Nephron progenitor cell (in vitro differentiated cells): ENCODE measurements at regions not wholly inside any gene's neighbourhood (a gene's known extent, or its start where the extent isn't known, plus 50 kb on each side); places are given as distances from the start of the nearest gene placed in this dataset.

Experiments used
- DNase-seq: peaks from one replicate; pipeline ENCODE4 v3.0.0; 2021
- H3K27ac Mint-ChIP-seq: 2 replicates; pipeline ENCODE4 v1.8.0; 2021; ENCODE audit warnings: mild to moderate bottlenecking, moderate library complexity, mixed read lengths
- H3K27me3 Mint-ChIP-seq: 2 replicates; pipeline ENCODE4 v1.8.0; 2021; ENCODE audit warnings: mild to moderate bottlenecking, low read depth, mixed read lengths; ENCODE audit not compliant: poor library complexity
- H3K36me3 Mint-ChIP-seq: 2 replicates; pipeline ENCODE4 v1.8.0; 2021; ENCODE audit warnings: low read depth, mixed read lengths
- H3K4me1 Mint-ChIP-seq: 2 replicates; pipeline ENCODE4 v1.8.0; 2021; ENCODE audit warnings: mixed read lengths
- H3K4me3 Mint-ChIP-seq: 2 replicates; pipeline ENCODE4 v1.8.0; 2021; ENCODE audit warnings: mild to moderate bottlenecking, moderate library complexity, mixed read lengths
- H3K9me3 Mint-ChIP-seq: 2 replicates; pipeline ENCODE4 v1.8.0; 2021; ENCODE audit warnings: mild to moderate bottlenecking, moderate library complexity, mixed read lengths
- TF ChIP-seq, protein P1 (sequence below): fragments of 200-600 bp; sonication (generic); IDR thresholded peaks from 2 replicates; pipeline ENCODE4 v1.5.0; 2021; ENCODE audit warnings: antibody characterized with exemption

DNA sequence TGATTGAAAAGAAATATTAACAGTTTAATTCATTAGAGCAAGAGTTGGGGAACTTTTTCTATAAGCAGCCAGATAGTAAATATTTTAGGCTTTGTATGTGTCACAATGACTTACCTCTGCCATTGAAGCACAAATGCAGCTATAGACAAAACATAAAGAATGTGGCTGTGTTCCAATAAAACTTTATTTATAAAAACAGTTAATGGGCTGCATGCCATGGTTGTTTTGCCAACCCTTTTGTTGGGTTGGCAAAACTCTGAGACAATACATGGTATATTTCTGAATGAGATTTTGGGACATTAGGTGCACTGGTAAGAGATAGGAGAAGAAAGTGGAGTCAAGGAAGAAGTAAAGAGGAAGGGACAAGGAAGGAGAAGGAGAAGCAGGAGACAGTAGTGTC is 61.8 kb upstream of the CERS6 start:
- H3K27me3 Mint-ChIP-seq = peaks cover 3% of the 10 kb centered on the region
- no peak overlapping the region for H3K27ac Mint-ChIP-seq
- H3K4me3 Mint-ChIP-seq = no peak overlapping the region
- peaks cover 4% of the 10 kb centered on the region for H3K9me3 Mint-ChIP-seq
- H3K4me1 Mint-ChIP-seq = no peaks in the 10 kb centered on the region
- TF ChIP-seq, protein P1, sequence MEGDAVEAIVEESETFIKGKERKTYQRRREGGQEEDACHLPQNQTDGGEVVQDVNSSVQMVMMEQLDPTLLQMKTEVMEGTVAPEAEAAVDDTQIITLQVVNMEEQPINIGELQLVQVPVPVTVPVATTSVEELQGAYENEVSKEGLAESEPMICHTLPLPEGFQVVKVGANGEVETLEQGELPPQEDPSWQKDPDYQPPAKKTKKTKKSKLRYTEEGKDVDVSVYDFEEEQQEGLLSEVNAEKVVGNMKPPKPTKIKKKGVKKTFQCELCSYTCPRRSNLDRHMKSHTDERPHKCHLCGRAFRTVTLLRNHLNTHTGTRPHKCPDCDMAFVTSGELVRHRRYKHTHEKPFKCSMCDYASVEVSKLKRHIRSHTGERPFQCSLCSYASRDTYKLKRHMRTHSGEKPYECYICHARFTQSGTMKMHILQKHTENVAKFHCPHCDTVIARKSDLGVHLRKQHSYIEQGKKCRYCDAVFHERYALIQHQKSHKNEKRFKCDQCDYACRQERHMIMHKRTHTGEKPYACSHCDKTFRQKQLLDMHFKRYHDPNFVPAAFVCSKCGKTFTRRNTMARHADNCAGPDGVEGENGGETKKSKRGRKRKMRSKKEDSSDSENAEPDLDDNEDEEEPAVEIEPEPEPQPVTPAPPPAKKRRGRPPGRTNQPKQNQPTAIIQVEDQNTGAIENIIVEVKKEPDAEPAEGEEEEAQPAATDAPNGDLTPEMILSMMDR = no peak
- no peaks in the 10 kb centered on the region for H3K36me3 Mint-ChIP-seq
- no peak for DNase-seq

DNA sequence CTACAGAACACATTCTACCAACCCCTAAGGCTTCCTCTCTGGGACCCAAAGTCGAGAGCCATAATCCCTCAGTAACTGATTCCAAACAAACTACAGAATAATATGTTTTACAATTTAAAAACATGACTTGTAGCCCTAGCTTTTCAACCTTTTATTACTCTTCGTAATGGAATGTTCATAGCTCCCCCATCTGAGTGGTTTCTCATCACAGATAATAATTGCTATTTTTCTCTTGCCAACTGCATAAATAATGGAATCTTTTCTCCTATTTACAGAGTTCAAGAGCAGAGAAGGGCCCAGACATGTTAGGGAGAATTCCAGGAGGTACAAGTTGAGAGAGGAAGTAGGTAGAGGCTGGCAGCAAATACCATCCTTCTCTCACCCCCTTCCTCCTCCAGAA is 59.9 kb upstream of the CERS6 start:
- peaks cover 4% of the 10 kb centered on the region for H3K9me3 Mint-ChIP-seq
- DNase-seq = no peak
- no peak overlapping the region for H3K4me3 Mint-ChIP-seq
- H3K27me3 Mint-ChIP-seq = peaks cover 3% of the 10 kb centered on the region
- H3K27ac Mint-ChIP-seq = no peak overlapping the region
- no peaks in the 10 kb centered on the region for H3K36me3 Mint-ChIP-seq
- TF ChIP-seq, protein P1 = no peak
- H3K4me1 Mint-ChIP-seq = no peaks in the 10 kb centered on the region

DNA sequence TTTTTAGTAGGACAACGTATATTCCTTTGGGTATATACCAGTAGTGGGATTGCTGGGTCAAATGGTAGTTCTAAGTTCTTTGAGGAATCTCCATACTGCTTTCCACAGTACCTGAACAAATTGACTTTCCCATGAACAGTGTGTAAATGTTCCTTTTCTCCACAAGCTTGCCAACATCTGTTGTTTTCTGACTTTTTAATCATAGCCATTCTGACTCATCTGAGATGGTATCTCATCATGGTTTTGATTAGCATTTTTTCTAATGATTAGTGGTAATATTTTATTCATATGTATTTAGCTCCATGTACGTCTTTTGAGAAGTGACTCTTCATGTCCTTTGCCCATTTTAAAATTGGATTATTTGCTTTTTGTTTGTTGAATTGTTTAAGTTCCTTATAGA is 58.4 kb upstream of the CERS6 start:
- Mint-ChIP-seq H3K36me3 (no peaks in the 10 kb centered on the region), H3K27me3 (peaks cover 5% of the 10 kb centered on the region), H3K4me1 (peaks cover 7% of the 10 kb centered on the region), H3K9me3 (peaks cover 4% of the 10 kb centered on the region), H3K4me3 (no peak overlapping the region), H3K27ac (no peak overlapping the region)
- TF ChIP-seq, protein P1 = no peak
- DNase-seq = no peak

DNA sequence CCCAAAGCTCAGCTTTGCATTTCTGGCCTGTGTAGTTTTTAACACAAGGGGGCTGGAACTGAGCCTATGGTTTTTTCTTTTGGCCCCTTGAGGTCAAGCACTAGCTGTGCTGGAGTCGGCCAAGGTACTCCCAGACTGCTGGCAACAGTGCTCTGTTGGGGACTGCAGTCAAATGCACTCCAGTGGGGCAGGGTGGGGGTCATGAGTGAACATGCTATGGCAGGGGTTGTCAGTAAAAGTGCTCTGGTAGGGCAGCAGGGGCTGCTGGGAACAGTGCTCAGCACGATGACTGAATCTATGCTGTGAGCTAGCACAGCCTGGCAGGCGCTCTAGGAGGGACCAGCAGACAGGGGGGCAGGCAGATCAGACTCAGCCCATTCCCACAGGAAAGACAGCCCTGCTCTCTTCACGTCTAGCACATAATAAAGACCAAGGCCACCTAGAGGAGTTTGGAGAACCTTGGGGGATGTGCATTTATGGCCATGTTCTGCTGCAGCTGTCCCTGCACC is 55.0 kb upstream of the CERS6 start:
- H3K9me3 Mint-ChIP-seq = peaks cover 11% of the 10 kb centered on the region
- H3K36me3 Mint-ChIP-seq = no peaks in the 10 kb centered on the region
- H3K4me3 Mint-ChIP-seq = no peak overlapping the region
- H3K27ac Mint-ChIP-seq = no peak overlapping the region
- TF ChIP-seq, protein P1 = no peak
- peaks cover 3% of the 10 kb centered on the region for H3K27me3 Mint-ChIP-seq
- peaks cover 7% of the 10 kb centered on the region for H3K4me1 Mint-ChIP-seq
- DNase-seq = no peak

DNA sequence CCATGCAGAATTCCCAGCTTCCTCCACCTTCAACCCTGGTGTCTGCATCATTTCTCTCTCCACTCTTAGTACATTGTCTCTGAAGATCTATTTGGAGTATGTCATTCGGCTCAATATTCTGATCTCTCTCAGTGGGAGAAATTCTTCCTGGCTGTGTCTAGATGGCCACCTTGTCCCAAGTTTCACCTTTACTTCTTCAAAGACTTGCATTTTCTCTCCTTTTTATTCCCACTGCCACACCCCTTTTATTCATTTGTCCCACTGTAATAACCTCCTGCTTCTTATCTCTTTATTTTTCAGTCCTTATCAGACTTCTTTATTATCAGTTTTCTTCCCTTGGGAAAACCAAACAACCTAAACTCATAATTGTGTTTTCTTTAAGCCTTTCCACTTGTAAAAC is 54.3 kb upstream of the CERS6 start:
- DNase-seq = no peak
- H3K9me3 Mint-ChIP-seq = peaks cover 15% of the 10 kb centered on the region
- peaks cover 7% of the 10 kb centered on the region for H3K4me1 Mint-ChIP-seq
- TF ChIP-seq, protein P1 = no peak
- H3K27me3 Mint-ChIP-seq = peaks cover 3% of the 10 kb centered on the region
- no peak overlapping the region for H3K27ac Mint-ChIP-seq
- no peaks in the 10 kb centered on the region for H3K36me3 Mint-ChIP-seq
- no peak overlapping the region for H3K4me3 Mint-ChIP-seq

DNA sequence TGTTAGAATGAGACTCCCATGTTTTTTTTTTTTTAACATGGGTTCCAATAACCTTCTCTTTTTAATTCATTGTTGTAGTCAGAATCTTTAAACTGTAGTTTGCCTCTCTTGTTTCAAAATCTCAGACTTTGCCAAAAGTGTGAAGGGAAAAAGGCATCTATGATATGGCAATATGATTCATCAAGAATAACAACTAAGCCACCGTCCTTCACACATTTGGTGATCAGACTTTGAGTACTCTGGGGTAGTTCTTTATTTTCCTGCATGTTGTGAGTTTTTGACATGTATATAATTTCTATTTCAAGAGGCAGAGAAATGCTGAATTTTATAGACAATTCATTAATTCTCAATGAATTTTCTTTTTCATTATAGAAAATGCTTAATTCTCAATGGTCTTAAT is 53.5 kb upstream of the CERS6 start:
- TF ChIP-seq, protein P1 = no peak
- Mint-ChIP-seq H3K36me3 (no peaks in the 10 kb centered on the region), H3K4me3 (no peak overlapping the region), H3K9me3 (peaks cover 22% of the 10 kb centered on the region), H3K4me1 (peaks cover 7% of the 10 kb centered on the region), H3K27me3 (peaks cover 3% of the 10 kb centered on the region), H3K27ac (no peak overlapping the region)
- DNase-seq = no peak
